Chondrocyte (in vitro differentiated cells): ENCODE measurements at regions not wholly inside any gene's neighbourhood (a gene's known extent, or its start where the extent isn't known, plus 50 kb on each side); places are given as distances from the start of the nearest gene placed in this dataset.

Source experiments
- DNase-seq: peaks from one replicate; pipeline ENCODE4 v3.0.0; 2021; ENCODE audit warnings: mixed read lengths, low spot score
- H3K27ac Mint-ChIP-seq: one replicate; pipeline ENCODE4 v1.8.0; 2021; ENCODE audit warnings: mild to moderate bottlenecking, moderate library complexity, mixed read lengths; ENCODE audit not compliant: unreplicated experiment
- H3K27me3 Mint-ChIP-seq: 2 replicates; pipeline ENCODE4 v1.8.0; 2021; ENCODE audit warnings: low read depth, mixed read lengths
- H3K36me3 Mint-ChIP-seq: 2 replicates; pipeline ENCODE4 v1.8.0; 2021; ENCODE audit warnings: low read depth, mixed read lengths
- H3K4me1 Mint-ChIP-seq: 2 replicates; pipeline ENCODE4 v1.8.0; 2021; ENCODE audit warnings: low read depth, mild to moderate bottlenecking, mixed read lengths
- H3K4me3 Mint-ChIP-seq: one replicate; pipeline ENCODE4 v1.8.0; 2021; ENCODE audit warnings: mild to moderate bottlenecking, moderate library complexity, mixed read lengths; ENCODE audit not compliant: unreplicated experiment
- H3K9me3 Mint-ChIP-seq: 2 replicates; pipeline ENCODE4 v1.8.0; 2021; ENCODE audit warnings: low read depth, mixed read lengths
- TF ChIP-seq, protein P1 (sequence below): fragments of 200-600 bp; sonication (generic); IDR thresholded peaks from 2 replicates; pipeline ENCODE4 v1.5.0; 2021; ENCODE audit warnings: antibody characterized with exemption, mild to moderate bottlenecking, moderate library complexity

GRCh38 chr12:66799551-66799950 is 120.7 kb upstream of the GRIP1 start:
- no peak for DNase-seq
- TF ChIP-seq, protein P1, sequence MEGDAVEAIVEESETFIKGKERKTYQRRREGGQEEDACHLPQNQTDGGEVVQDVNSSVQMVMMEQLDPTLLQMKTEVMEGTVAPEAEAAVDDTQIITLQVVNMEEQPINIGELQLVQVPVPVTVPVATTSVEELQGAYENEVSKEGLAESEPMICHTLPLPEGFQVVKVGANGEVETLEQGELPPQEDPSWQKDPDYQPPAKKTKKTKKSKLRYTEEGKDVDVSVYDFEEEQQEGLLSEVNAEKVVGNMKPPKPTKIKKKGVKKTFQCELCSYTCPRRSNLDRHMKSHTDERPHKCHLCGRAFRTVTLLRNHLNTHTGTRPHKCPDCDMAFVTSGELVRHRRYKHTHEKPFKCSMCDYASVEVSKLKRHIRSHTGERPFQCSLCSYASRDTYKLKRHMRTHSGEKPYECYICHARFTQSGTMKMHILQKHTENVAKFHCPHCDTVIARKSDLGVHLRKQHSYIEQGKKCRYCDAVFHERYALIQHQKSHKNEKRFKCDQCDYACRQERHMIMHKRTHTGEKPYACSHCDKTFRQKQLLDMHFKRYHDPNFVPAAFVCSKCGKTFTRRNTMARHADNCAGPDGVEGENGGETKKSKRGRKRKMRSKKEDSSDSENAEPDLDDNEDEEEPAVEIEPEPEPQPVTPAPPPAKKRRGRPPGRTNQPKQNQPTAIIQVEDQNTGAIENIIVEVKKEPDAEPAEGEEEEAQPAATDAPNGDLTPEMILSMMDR = no peak
- Mint-ChIP-seq H3K27me3 (peaks cover 7% of the 10 kb centered on the region), H3K27ac (no peak overlapping the region), H3K36me3 (no peaks in the 10 kb centered on the region), H3K4me3 (no peak overlapping the region), H3K9me3 (no peaks in the 10 kb centered on the region), H3K4me1 (peaks cover 7% of the 10 kb centered on the region)

- TF ChIP-seq, protein P1 = no peak
- Mint-ChIP-seq H3K4me1 (peaks cover 7% of the 10 kb centered on the region), H3K4me3 (no peak overlapping the region), H3K36me3 (no peaks in the 10 kb centered on the region), H3K27ac (no peak overlapping the region), H3K9me3 (no peaks in the 10 kb centered on the region), H3K27me3 (peaks cover 12% of the 10 kb centered on the region)
- no peak for DNase-seq
These were observed 121.2 kb upstream of the GRIP1 start for GRCh38 chr12:66800046-66800445.

DNA sequence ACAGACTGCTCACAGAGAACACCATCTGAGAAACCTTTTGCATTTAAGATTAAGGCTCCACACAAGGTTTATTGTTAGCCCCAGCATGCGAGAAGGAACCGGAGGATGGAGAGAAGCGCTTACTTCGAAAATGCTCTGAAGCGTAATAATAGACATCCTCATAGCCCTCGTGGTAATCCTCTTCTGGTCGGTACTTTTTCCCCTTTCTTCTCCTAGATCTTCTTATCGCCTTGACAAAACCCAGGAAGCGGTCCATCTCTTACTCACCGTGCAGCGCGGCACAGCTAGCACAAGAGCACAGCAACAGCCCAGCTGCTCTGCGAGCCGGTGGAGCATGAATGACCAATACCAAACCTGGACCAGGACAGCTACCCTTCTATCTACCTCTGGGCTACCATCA is 125.1 kb upstream of the GRIP1 start:
- Mint-ChIP-seq H3K36me3 (no peaks in the 10 kb centered on the region), H3K9me3 (no peaks in the 10 kb centered on the region), H3K27ac (no peak overlapping the region), H3K4me1 (peaks cover 7% of the 10 kb centered on the region), H3K27me3 (peaks cover 15% of the 10 kb centered on the region), H3K4me3 (peak overlapping the region; percentile 55)
- DNase-seq = no peak
- TF ChIP-seq, protein P1 = no peak

- Mint-ChIP-seq H3K9me3 (no peaks in the 10 kb centered on the region), H3K27me3 (peaks cover 15% of the 10 kb centered on the region), H3K4me1 (peaks cover 7% of the 10 kb centered on the region), H3K4me3 (no peak overlapping the region), H3K27ac (no peak overlapping the region), H3K36me3 (no peaks in the 10 kb centered on the region)
- TF ChIP-seq, protein P1 = no peak
- no peak for DNase-seq
These were observed 125.7 kb upstream of the GRIP1 start for GRCh38 chr12:66804563-66804974.

GRCh38 chr12:66808606-66809005 is 129.7 kb upstream of the GRIP1 start:
- no peak overlapping the region for H3K4me3 Mint-ChIP-seq
- TF ChIP-seq, protein P1 = no peak

More at GRCh38 chr12:66808606-66809005, 129.7 kb upstream of the GRIP1 start:
- Mint-ChIP-seq H3K36me3 (no peaks in the 10 kb centered on the region), H3K27me3 (peaks cover 15% of the 10 kb centered on the region), H3K9me3 (no peaks in the 10 kb centered on the region), H3K27ac (no peak overlapping the region), H3K4me1 (peaks cover 7% of the 10 kb centered on the region)
- DNase-seq = no peak
